Caki2 (cell line): ENCODE measurements at regions not wholly inside any gene's neighbourhood (a gene's known extent, or its start where the extent isn't known, plus 50 kb on each side); places are given as distances from the start of the nearest gene placed in this dataset.
"Not testable (repeated sequence)": the region's sequence is repeated elsewhere in the genome, so short reads cannot be mapped to it uniquely, and the experiment has no call there.

ENCODE experiments used
- DNase-seq: peaks from one replicate; pipeline ENCODE4 v3.0.0-alpha.2; 2015; ENCODE audit warnings: low read depth
- in situ Hi-C: cut with HindIII; loops from 2 replicates; pipeline ENCODE4 v1.10.0; 2016; ENCODE audit warnings: low sequenced_read_pairs, low pct_unique_long_range_greater_than_20kb, mixed read lengths

GRCh38 chr1:244319283-244320132, 132.2 kb downstream of the ADSS2 start:
- in situ Hi-C loops, result loop anchor here (25.0 kb wide), 1 partner anchor 118 kb away; no protein-coding TSS in a partner anchor
- no peak for DNase-seq

- DNase-seq, result no peak
- in situ Hi-C loops, result loop anchor here (25.0 kb wide), 1 partner anchor 115 kb away; no protein-coding TSS in a partner anchor
These were observed 129.5 kb downstream of the ADSS2 start for GRCh38 chr1:244322181-244322580.

- in situ Hi-C loops, result loop anchor here (25.0 kb wide), 1 partner anchor 114 kb away; no protein-coding TSS in a partner anchor
- DNase-seq, result peak; percentile 92
These were observed 128.8 kb downstream of the ADSS2 start for GRCh38 chr1:244322791-244323521.

- in situ Hi-C loops, result loop anchor here (25.0 kb wide), 1 partner anchor 113 kb away; no protein-coding TSS in a partner anchor
- no peak for DNase-seq
These were observed 127.4 kb downstream of the ADSS2 start for GRCh38 chr1:244324176-244324883.

GRCh38 chr1:244325056-244325758, 126.5 kb downstream of the ADSS2 start:
- in situ Hi-C loops, result no loop called here
- no peak for DNase-seq

GRCh38 chr1:244326757-244327156, 125.0 kb downstream of the ADSS2 start:
- in situ Hi-C loops, result no loop called here

GRCh38 chr1:244327533-244327932, 124.2 kb downstream of the ADSS2 start:
- DNase-seq, result no peak
- in situ Hi-C loops, result no loop called here

More at GRCh38 chr1:244326757-244327156, 125.0 kb downstream of the ADSS2 start:
- no peak for DNase-seq

GRCh38 chr1:244328476-244328875, 123.2 kb downstream of the ADSS2 start:
- in situ Hi-C loops, result no loop called here
- DNase-seq, result no peak

GRCh38 chr1:244329591-244330317, 122.0 kb downstream of the ADSS2 start:
- peak; percentile 35 for DNase-seq
- in situ Hi-C loops, result no loop called here

GRCh38 chr1:244330318-244330625, 121.4 kb downstream of the ADSS2 start:
- in situ Hi-C loops, result no loop called here
- DNase-seq, result no peak

- DNase-seq, in situ Hi-C loops: not testable (repeated sequence)
These were observed 118.9 kb downstream of the ADSS2 start for GRCh38 chr1:244332761-244333160.

- in situ Hi-C loops, DNase-seq: not testable (repeated sequence)
These were observed 117.4 kb downstream of the ADSS2 start for GRCh38 chr1:244334315-244334714.

GRCh38 chr1:244334842-244335241, 116.9 kb downstream of the ADSS2 start:
- DNase-seq, in situ Hi-C loops: not testable (repeated sequence)

- in situ Hi-C loops, result no loop called here
- DNase-seq, result no peak
These were observed 116.3 kb downstream of the ADSS2 start for GRCh38 chr1:244335456-244335855.

- DNase-seq, result no peak
- in situ Hi-C loops, result no loop called here
These were observed 115.3 kb downstream of the ADSS2 start for GRCh38 chr1:244336232-244336899.

- in situ Hi-C loops, result no loop called here
- peak; percentile 61 for DNase-seq
These were observed 113.9 kb downstream of the ADSS2 start for GRCh38 chr1:244337839-244338238.

GRCh38 chr1:244339073-244339692, 112.5 kb downstream of the ADSS2 start:
- in situ Hi-C loops, result no loop called here
- no peak for DNase-seq
